H1 (cell line): ENCODE measurements at regions not wholly inside any gene's neighbourhood (a gene's known extent, or its start where the extent isn't known, plus 50 kb on each side); places are given as distances from the start of the nearest gene placed in this dataset.

ENCODE experiments used
- CBX8 ChIP-seq: fragments of 300-800, 300-1000 bp; sonication (generic); IDR thresholded peaks from 2 replicates; pipeline ENCODE4 v1.7.1; 2016; ENCODE audit warnings: low read depth, low read length, borderline replicate concordance
- KDM1A ChIP-seq: fragments of 200-600, 300-600 bp; sonication (generic); IDR thresholded peaks from 2 replicates; pipeline ENCODE4 v1.7.1; 2016; ENCODE audit warnings: mild to moderate bottlenecking, low read length, borderline replicate concordance
- KDM5A ChIP-seq: fragments of 200-600 bp; IDR thresholded peaks from 2 replicates; pipeline ENCODE4 v1.7.1; 2012; ENCODE audit warnings: mild to moderate bottlenecking, low read length, inconsistent platforms, mixed read lengths
- TAF1 ChIP-seq: IDR thresholded peaks from 2 replicates; pipeline ENCODE4 v1.6.1; 2011; ENCODE audit warnings: mild to moderate bottlenecking, low read depth, low read length
- USF2 ChIP-seq: IDR thresholded peaks from 2 replicates; pipeline ENCODE4 v1.6.1; 2011; ENCODE audit warnings: low read length, improper control_type of control experiment

GRCh38 chr2:67329951-67330350, 67.2 kb upstream of the ETAA1 start (continued):
- TF ChIP-seq USF2, result no peak
- no peak for TF ChIP-seq KDM1A
- no peak for TF ChIP-seq CBX8
- TF ChIP-seq KDM5A, result no peak
- TF ChIP-seq TAF1, result no peak
